ENCODE measurements at regions not wholly inside any gene's neighbourhood (a gene's known extent, or its start where the extent isn't known, plus 50 kb on each side); places are given as distances from the start of the nearest gene placed in this dataset.

DNA sequence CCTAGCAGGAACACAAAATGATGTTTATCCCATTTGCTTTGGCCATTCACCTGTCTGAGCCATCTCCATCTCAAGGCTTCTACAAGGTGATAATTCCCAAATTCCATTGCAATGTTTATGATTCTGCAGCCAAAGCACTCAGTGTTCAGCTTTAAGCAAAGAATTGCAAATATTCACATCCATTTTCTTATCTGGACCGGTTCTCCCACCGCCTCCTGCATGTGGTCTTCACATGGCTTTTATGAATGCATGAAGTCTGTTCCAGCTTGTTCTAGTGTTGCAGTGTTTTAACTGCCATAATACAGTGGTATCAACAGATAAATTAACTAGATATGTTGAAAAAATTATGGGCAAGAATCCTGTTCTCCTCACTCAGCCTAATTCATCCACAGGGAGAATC is 443.0 kb upstream of the KLF4 start:
- Histone ChIP-seq H3K27me3 (ENCODE audit: control insufficient read depth, insufficient read depth, low read length) (no peaks in the 10 kb centered on the region), H3K4me3 (ENCODE audit: low read depth, low read length) (no peak overlapping the region), H3K36me3 (ENCODE audit: control insufficient read depth, insufficient read depth, low read length) (no peaks in the 10 kb centered on the region)
- TF ChIP-seq, protein P1, sequence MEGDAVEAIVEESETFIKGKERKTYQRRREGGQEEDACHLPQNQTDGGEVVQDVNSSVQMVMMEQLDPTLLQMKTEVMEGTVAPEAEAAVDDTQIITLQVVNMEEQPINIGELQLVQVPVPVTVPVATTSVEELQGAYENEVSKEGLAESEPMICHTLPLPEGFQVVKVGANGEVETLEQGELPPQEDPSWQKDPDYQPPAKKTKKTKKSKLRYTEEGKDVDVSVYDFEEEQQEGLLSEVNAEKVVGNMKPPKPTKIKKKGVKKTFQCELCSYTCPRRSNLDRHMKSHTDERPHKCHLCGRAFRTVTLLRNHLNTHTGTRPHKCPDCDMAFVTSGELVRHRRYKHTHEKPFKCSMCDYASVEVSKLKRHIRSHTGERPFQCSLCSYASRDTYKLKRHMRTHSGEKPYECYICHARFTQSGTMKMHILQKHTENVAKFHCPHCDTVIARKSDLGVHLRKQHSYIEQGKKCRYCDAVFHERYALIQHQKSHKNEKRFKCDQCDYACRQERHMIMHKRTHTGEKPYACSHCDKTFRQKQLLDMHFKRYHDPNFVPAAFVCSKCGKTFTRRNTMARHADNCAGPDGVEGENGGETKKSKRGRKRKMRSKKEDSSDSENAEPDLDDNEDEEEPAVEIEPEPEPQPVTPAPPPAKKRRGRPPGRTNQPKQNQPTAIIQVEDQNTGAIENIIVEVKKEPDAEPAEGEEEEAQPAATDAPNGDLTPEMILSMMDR (IDR thresholded peaks at IDR 0.05; ENCODE audit: insufficient read depth, low read length, severe bottlenecking) = no peak
- FAIRE-seq (no peak), DNase-seq (ENCODE audit: low read depth) (no peak)

DNA sequence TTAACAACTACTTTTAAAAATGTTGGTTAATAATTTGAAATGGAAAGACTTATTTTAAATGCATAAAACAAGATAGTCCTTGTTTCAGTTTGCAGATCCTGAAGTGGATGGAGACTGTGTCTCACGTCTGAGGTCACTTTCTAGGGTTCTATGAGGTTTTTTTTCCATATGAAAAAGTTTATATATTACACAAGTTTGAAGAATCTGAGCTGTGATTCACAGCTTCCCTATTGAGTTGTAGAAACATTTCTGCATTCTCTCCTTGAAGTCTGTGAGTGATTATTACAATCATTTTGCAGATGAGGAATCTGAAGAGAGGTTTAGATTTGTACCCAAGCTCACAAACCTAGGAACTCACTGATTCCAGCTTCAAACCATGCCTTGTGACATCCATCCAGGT is 442.5 kb upstream of the KLF4 start:
- Histone ChIP-seq H3K27me3 (ENCODE audit: control insufficient read depth, insufficient read depth, low read length) (no peaks in the 10 kb centered on the region), H3K4me3 (ENCODE audit: low read depth, low read length) (no peak overlapping the region), H3K36me3 (ENCODE audit: control insufficient read depth, insufficient read depth, low read length) (no peaks in the 10 kb centered on the region)
- FAIRE-seq = no peak
- DNase-seq (ENCODE audit: low read depth) = peak; percentile 6
- TF ChIP-seq, protein P1 (IDR thresholded peaks at IDR 0.05; ENCODE audit: insufficient read depth, low read length, severe bottlenecking) = no peak

DNA sequence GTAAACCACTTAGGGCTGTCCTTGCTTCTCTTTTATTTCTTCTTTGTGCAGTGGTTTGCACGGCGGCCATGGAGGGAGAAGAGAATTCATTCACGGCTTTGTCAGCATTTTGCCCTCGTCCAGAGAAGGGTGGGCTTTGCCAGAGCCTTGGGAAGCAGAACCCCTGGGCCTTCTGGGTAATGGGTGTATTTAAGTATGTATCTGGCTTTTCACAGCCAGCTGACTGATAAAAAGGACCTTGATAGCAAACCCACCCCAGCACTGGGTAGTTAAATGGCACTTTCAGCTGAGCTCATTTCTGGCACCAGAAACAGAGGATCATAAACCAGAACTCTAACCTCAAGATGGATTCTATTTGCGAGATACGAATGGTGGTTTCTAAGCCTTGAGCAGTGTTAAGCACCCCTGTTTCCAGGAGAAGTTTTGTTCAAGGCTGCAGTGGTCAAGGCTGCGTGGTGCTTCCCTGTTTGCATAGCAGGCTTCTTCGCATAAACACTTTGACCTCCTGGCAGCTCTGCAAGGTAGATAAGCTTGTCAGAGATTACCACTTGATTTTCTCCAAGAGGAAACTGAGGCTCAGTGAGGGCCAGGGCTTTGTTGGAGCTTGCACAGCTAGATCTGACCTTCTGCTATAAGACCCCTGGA is 441.6 kb upstream of the KLF4 start:
- no peak for DNase-seq (ENCODE audit: low read depth)
- no peak for FAIRE-seq
- TF ChIP-seq, protein P1 (IDR thresholded peaks at IDR 0.05; ENCODE audit: insufficient read depth, low read length, severe bottlenecking) = no peak

DNA sequence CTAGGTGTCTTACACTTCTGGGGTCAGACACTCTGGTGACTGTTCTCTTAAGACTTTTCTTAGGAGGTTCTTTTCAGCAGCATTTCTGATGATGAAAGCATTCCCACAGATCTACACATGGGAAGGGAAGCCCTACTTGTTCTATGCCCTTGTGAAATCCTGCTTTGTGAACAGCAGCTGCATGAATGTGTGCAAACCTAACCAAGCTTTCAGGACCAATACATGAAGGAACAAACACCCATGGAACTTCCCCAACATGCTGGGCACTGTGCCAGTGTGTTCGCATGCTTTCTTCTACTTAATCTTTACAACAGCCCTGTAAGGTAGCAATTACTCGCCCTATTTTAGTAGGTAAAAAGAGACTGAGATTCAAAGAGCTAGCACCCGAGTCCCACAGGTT is 439.9 kb upstream of the KLF4 start:
- DNase-seq (ENCODE audit: low read depth) (peak; percentile 56), FAIRE-seq (no peak)
- no peak overlapping the region for H3K4me3 ChIP-seq (ENCODE audit: low read depth, low read length)
- no peaks in the 10 kb centered on the region for H3K36me3 ChIP-seq (ENCODE audit: control insufficient read depth, insufficient read depth, low read length)
- no peaks in the 10 kb centered on the region for H3K27me3 ChIP-seq (ENCODE audit: control insufficient read depth, insufficient read depth, low read length)
- TF ChIP-seq, protein P1 (IDR thresholded peaks at IDR 0.05; ENCODE audit: insufficient read depth, low read length, severe bottlenecking) = no peak

More for the DNA sequence above, 441.6 kb upstream of the KLF4 start:
- Histone ChIP-seq H3K27me3 (ENCODE audit: control insufficient read depth, insufficient read depth, low read length) (no peaks in the 10 kb centered on the region), H3K36me3 (ENCODE audit: control insufficient read depth, insufficient read depth, low read length) (no peaks in the 10 kb centered on the region), H3K4me3 (ENCODE audit: low read depth, low read length) (no peak overlapping the region)

DNA sequence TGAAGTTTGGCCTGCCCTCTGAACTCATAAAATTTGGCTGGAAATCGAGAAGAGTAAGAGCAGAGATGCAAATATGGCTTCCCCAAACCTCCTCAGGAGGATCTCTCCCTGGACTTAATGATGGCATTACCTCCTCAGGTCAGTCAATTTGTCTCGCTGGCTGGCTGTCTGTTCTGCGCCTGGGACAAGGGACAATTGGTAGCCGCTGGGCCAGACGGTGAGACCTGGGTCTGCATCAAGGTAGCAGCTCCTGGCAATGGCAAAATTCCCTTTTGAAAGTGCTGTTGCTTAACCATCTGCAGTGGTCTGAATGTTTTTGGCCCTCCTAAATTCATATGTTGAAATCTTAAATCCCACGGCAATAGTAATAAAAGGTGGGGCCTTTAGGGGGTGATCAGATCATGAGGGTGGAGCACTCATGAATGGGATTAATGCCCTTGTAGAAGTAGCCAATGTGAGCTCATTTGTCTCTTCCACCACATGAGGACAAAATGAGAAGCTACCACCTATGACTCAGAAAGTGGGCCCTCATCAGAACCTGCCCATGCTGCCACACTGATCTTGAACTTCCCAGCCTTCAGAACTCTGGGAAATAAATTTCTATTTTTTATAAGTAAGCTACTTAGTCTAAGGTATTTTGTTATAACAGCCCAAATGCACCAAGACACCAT is 439.3 kb upstream of the KLF4 start:
- no peaks in the 10 kb centered on the region for H3K36me3 ChIP-seq (ENCODE audit: control insufficient read depth, insufficient read depth, low read length)
- H3K27me3 ChIP-seq (ENCODE audit: control insufficient read depth, insufficient read depth, low read length) = no peaks in the 10 kb centered on the region
- DNase-seq (ENCODE audit: low read depth) = no peak
- no peak overlapping the region for H3K4me3 ChIP-seq (ENCODE audit: low read depth, low read length)
- no peak for FAIRE-seq
- TF ChIP-seq, protein P1 (IDR thresholded peaks at IDR 0.05; ENCODE audit: insufficient read depth, low read length, severe bottlenecking) = no peak

All from bronchial epithelial cell (primary cell).